Chondrocyte (in vitro differentiated cells): ENCODE measurements at regions not wholly inside any gene's neighbourhood (a gene's known extent, or its start where the extent isn't known, plus 50 kb on each side); places are given as distances from the start of the nearest gene placed in this dataset.

Experiments
- DNase-seq: peaks from one replicate; pipeline ENCODE4 v3.0.0; 2021; ENCODE audit warnings: mixed read lengths, low spot score
- H3K27ac Mint-ChIP-seq: one replicate; pipeline ENCODE4 v1.8.0; 2021; ENCODE audit warnings: mild to moderate bottlenecking, moderate library complexity, mixed read lengths; ENCODE audit not compliant: unreplicated experiment
- H3K27me3 Mint-ChIP-seq: 2 replicates; pipeline ENCODE4 v1.8.0; 2021; ENCODE audit warnings: low read depth, mixed read lengths
- H3K36me3 Mint-ChIP-seq: 2 replicates; pipeline ENCODE4 v1.8.0; 2021; ENCODE audit warnings: low read depth, mixed read lengths
- H3K4me1 Mint-ChIP-seq: 2 replicates; pipeline ENCODE4 v1.8.0; 2021; ENCODE audit warnings: low read depth, mild to moderate bottlenecking, mixed read lengths
- H3K4me3 Mint-ChIP-seq: one replicate; pipeline ENCODE4 v1.8.0; 2021; ENCODE audit warnings: mild to moderate bottlenecking, moderate library complexity, mixed read lengths; ENCODE audit not compliant: unreplicated experiment
- H3K9me3 Mint-ChIP-seq: 2 replicates; pipeline ENCODE4 v1.8.0; 2021; ENCODE audit warnings: low read depth, mixed read lengths
- TF ChIP-seq, protein P1 (sequence below): fragments of 200-600 bp; sonication (generic); IDR thresholded peaks from 2 replicates; pipeline ENCODE4 v1.5.0; 2021; ENCODE audit warnings: antibody characterized with exemption, mild to moderate bottlenecking, moderate library complexity

DNA sequence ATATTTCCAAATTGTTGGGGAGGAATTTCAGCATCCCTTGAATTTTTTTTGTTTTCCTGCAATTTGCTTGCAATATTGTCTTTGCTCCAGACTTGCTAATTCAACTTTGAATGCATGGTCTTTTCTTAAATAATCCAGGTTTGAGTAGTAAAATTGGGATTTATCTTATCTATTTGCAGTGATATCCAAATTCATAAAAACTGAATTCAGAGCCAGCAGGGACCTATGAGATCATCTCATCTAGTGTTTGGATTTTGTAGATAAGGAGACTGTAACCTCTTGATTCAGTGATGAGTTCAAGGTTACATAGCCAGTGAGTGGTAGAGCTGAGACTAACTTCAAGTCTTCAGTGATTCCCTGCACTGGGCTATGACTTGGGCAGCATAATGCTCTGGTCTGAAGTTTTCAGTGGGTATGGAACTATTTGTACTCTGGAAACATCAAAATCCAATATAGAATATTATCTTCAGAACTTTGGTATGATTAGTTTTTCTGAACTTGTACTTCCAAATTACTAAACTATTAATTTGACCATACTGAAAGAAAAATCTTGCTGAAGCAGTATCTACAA is 109.4 kb downstream of the DISP1 start:
- TF ChIP-seq, protein P1, sequence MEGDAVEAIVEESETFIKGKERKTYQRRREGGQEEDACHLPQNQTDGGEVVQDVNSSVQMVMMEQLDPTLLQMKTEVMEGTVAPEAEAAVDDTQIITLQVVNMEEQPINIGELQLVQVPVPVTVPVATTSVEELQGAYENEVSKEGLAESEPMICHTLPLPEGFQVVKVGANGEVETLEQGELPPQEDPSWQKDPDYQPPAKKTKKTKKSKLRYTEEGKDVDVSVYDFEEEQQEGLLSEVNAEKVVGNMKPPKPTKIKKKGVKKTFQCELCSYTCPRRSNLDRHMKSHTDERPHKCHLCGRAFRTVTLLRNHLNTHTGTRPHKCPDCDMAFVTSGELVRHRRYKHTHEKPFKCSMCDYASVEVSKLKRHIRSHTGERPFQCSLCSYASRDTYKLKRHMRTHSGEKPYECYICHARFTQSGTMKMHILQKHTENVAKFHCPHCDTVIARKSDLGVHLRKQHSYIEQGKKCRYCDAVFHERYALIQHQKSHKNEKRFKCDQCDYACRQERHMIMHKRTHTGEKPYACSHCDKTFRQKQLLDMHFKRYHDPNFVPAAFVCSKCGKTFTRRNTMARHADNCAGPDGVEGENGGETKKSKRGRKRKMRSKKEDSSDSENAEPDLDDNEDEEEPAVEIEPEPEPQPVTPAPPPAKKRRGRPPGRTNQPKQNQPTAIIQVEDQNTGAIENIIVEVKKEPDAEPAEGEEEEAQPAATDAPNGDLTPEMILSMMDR, result no peak

DNA sequence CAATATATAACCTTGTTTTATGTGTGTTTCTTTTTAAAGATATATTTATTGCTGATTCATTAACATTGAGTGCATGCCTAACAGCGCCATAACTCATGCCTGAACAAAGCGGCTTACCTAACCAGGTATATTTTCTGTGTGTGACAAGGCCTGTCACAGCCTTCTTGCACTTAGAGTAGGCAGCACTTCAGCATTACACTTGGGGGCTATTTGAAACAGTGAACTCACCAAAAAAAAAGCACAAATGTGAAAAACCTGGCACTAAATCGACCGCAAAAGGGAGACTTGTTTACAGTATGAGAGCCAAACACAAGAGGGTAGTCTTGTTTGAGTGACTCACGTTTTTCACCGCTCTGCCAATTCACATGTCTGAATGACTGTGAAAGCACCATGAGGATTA is 111.7 kb downstream of the DISP1 start:
- no peaks in the 10 kb centered on the region for H3K36me3 Mint-ChIP-seq
- TF ChIP-seq, protein P1, result no peak
- H3K9me3 Mint-ChIP-seq, result no peaks in the 10 kb centered on the region
- no peaks in the 10 kb centered on the region for H3K27me3 Mint-ChIP-seq
- H3K4me1 Mint-ChIP-seq, result peaks cover 28% of the 10 kb centered on the region
- H3K27ac Mint-ChIP-seq, result no peak overlapping the region
- no peak for DNase-seq
- H3K4me3 Mint-ChIP-seq, result no peak overlapping the region

More for the DNA sequence above, 109.4 kb downstream of the DISP1 start:
- no peak for DNase-seq
- no peak overlapping the region for H3K27ac Mint-ChIP-seq
- no peak overlapping the region for H3K4me3 Mint-ChIP-seq
- H3K27me3 Mint-ChIP-seq, result no peaks in the 10 kb centered on the region
- peaks cover 26% of the 10 kb centered on the region for H3K4me1 Mint-ChIP-seq
- H3K9me3 Mint-ChIP-seq, result no peaks in the 10 kb centered on the region
- H3K36me3 Mint-ChIP-seq, result no peaks in the 10 kb centered on the region

DNA sequence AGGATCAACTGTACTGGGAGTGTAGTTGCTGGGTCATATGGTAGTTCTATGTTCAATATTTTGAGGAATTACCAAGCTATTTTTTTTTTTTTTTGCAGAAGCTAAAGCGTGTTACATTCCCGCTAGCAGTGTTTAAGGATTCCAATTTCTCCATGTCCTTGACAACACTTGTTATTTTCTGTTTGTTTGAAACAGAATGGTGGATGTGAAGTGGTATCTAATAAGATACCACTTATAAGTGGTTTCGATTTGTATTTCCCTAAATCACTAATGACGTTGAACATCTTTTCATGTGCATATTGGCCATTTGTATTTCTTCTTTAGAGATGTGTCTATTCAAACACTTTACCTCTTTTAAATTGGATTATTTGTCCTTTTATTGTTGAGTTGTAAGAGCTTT is 112.2 kb downstream of the DISP1 start:
- Mint-ChIP-seq H3K4me3 (no peak overlapping the region), H3K4me1 (peaks cover 31% of the 10 kb centered on the region), H3K36me3 (no peaks in the 10 kb centered on the region), H3K27me3 (no peaks in the 10 kb centered on the region), H3K27ac (no peak overlapping the region), H3K9me3 (no peaks in the 10 kb centered on the region)
- TF ChIP-seq, protein P1, result no peak
- DNase-seq, result no peak

DNA sequence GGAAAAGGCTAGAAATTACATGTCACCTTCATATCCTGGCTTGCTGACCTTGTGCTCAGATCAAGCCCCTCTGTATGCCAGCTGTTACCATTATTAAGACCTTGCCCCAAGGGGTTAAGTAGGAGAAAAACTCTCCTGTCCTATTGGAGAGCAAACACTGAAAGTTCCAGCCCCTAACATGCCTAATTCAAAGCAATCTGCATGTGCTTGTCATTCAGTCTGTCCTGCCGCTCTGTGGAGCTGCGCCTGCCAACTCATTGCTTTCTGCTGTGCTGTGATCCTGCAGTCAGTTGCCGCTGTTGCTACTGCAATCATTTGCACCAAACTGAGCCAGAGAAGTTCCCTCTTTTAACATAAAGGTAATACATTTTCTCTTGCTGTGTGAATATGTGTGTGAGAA is 113.4 kb downstream of the DISP1 start:
- Mint-ChIP-seq H3K36me3 (no peaks in the 10 kb centered on the region), H3K27me3 (no peaks in the 10 kb centered on the region), H3K27ac (peak overlapping the region; percentile 38), H3K9me3 (no peaks in the 10 kb centered on the region), H3K4me3 (peak overlapping the region; percentile 29), H3K4me1 (peaks cover 34% of the 10 kb centered on the region)
- TF ChIP-seq, protein P1, result no peak
- no peak for DNase-seq

DNA sequence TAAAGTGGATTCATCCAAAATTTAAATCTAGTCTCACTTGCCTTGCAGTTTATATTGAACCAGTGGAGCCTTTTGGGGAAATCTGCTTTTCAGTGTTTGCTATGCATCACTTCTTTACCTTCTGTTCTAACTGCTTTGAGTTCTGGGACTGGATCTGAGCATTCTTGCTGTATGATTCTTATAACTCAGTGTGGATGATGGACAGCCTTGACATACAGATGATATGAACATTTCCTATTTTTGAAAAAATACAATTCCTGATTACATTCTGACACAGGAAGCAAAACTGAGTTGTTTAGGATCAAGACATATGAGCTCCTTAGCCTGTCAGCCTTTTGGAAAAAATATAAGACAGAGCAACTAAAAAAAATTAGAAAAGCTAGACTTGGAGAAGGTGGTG is 115.2 kb downstream of the DISP1 start:
- H3K27me3 Mint-ChIP-seq, result no peaks in the 10 kb centered on the region
- no peak overlapping the region for H3K4me3 Mint-ChIP-seq
- H3K4me1 Mint-ChIP-seq, result peaks cover 38% of the 10 kb centered on the region
- H3K9me3 Mint-ChIP-seq, result no peaks in the 10 kb centered on the region
- no peak overlapping the region for H3K27ac Mint-ChIP-seq
- TF ChIP-seq, protein P1, result no peak
- no peak for DNase-seq
- H3K36me3 Mint-ChIP-seq, result no peaks in the 10 kb centered on the region
